ENCODE measurements at regions not wholly inside any gene's neighbourhood (a gene's known extent, or its start where the extent isn't known, plus 50 kb on each side); places are given as distances from the start of the nearest gene placed in this dataset.

GRCh38 chr12:114740448-114740847 is 56.5 kb upstream of the TBX3 start:
- DNase-seq = no peak

GRCh38 chr12:114738460-114739184 is 54.6 kb upstream of the TBX3 start:
- no peak for DNase-seq

GRCh38 chr12:114735680-114736374 is 51.9 kb upstream of the TBX3 start:
- DNase-seq = no peak

- no peak for DNase-seq
Measured at GRCh38 chr12:114735011-114735410, 51.0 kb upstream of the TBX3 start.

- no peak for DNase-seq
Measured at GRCh38 chr12:114733919-114734318, 49.9 kb upstream of the TBX3 start.

All from NCI-H2107 (cell line).